NCI-H748 (cell line): ENCODE measurements at regions not wholly inside any gene's neighbourhood (a gene's known extent, or its start where the extent isn't known, plus 50 kb on each side); places are given as distances from the start of the nearest gene placed in this dataset.

ENCODE experiments used
- DNase-seq: peaks from one replicate; lab custom pipeline; 2025; ENCODE audit not compliant: unreplicated experiment; lab: John Stamatoyannopoulos, UW

DNA sequence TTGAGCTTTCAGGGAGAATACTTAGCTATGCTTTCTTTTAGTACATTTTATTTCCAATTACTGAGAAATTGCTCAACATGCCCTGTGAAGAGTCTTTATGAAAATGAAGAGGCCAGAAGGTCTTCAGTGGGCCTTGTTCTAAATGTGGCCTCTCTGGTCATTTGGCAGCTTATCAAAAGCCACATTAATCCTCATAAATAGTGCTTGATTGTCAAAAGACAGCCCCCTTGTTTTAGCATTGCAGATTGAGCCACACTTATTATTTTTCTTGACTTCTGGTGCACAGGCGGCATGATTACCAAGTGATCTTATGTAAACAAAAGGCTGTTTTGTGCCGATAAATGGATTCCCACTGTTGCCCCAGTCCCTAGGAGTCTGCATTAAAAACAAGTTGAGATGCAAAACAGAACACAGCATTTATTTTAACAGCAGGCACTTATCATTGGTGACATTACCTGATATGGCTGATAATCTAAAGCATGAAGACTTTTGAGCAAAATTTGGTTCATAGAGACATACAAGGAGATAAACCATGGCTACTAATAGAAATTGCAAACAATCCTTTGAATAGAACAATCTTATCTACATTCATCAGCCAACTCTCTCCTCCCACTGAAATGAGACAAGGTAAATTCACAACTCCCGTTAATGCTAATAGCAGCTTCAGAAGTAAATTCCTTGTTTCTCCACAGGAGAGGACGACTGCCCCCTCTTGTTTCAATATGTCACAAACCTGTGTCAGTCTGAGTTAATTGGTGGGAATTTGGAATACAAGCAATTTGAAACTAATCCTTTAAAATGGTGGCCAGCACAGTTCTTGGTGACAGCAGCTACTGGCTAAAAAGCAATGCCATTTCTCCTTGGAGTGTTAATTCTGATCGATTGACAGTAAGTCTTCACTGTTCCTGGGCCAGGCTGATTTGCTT lies 194.3 kb downstream of the NSUN3 start:
- peak; percentile 49 for DNase-seq

DNA sequence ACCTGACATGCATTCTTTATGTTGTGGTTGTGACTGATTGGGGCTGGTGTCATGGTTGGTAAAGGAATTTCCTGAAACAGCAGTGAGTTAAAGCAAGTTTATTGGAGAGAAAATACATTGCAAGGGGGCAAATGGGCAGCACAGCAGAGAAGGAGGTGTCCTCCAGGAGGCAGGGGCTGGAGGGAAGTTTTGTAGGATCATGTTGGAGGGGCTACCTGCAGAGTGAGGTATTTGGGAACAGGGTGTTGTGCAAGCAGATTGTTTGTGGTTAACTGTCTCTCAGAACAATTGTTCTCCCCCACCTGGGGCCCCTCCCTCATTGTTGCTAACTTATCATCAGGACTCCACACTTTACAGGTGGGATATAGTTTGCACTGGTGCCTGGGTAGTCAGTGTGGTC lies 196.0 kb downstream of the NSUN3 start:
- no peak for DNase-seq

DNA sequence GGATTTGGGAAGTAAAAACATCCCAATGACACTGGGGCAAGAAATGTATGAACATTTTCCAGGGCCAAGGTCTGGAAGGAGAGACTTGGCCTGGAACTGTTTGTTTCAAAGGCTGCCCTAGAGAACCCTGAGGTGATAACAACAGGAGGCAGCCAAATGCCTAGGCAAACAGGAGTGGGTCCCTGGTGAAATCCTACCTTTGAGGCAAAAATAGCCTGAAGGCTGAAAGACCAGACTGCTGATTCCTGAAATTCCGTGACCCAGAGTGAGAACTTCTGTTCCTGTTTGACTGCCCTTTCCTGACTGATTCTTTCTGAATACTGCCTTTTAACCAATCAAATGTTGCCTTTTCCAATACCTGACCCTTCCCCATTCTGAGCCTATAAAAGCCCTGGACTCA lies 196.4 kb downstream of the NSUN3 start:
- no peak for DNase-seq

DNA sequence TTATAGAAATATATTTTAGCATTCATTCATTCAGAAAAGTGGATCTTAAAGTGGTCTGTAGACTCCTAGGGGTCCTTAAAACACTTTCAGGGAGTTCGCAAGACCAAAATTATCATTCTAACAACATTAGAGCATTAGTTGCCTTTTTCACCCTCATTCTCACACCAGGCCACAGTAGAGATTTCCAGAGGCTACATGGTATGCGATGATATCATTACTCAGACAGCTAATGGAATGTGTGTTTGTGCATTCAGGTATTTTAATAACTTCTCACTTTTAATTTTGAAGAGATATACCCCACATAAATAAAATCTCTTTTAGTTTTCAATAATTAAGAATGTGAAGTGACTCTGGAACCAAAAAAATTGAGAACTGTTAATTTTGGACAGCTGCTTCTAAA lies 206.9 kb downstream of the NSUN3 start:
- DNase-seq, result no peak

DNA sequence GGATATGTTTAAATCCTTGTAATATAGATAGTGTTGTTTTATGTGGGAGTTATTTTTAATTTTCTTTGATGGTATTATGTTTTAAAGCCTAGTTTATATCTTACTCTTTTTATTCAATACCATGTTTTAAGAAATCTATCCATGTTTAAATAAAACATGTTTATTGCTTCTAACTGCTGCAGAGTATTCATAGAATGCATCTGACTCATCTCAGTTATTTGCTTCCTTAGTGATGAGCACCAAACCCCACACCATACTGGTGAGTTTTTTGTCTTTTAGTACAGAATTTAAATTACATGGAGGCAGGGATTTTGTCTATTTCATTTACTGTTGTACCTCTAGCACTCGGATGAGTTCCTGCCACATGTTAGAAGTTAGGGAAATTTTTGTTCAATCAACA lies 209.2 kb downstream of the NSUN3 start:
- DNase-seq, result no peak

DNA sequence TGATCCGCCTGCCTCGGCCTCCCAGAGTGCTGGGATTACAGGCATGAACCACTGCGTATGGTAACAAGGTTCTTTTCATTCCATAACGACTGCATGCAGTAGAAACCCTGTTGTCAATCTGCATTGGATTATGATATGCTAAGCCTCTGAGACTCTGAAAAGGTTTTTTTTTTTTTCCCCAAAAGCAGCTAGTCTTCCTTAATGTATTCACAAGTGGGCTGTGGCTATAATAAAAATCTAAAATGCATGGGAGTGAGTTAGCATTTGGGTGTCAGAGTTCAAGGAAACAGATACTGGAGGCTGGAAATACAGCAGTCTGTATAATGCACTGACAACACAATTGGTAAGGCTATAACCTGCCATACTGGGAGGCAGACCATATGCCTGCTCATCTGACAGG lies 218.1 kb downstream of the NSUN3 start:
- no peak for DNase-seq

DNA sequence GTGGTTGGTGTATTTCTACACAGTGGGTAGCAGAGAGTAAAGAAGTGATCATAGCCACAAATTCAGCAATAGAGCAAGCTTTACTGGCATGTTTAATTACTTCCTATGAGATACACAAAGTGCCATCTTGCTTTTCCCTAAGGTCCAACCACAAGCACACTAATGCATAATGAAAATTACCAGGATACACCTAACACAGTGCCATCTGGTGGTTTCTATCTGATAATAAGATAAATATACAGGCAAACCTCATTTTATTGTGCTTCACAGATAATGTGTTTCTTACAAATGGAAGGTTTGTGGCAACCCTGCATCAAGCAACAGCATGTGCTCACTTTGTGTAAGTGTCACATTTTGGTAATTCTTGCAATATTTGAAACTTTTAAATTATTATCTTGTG lies 223.0 kb downstream of the NSUN3 start:
- peak; percentile 26 for DNase-seq

DNA sequence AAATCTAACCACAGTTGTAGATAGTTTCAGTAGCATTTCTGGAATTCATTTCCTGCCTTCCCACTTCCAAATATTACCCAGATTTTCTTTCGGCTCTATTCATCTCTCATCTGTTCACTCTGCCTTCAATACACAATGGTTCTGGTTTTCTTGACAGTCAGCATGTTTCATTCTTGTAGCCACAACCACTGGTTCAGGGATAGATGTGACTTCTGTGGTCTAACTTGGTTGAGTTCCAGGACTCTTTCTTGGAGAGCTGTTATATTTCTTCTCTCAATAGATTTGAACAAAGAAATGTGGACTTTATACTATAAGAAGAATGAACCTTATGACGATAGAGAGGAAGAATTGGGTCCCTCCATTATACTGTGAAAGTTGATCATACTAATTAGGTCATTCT lies 228.8 kb downstream of the NSUN3 start:
- no peak for DNase-seq

DNA sequence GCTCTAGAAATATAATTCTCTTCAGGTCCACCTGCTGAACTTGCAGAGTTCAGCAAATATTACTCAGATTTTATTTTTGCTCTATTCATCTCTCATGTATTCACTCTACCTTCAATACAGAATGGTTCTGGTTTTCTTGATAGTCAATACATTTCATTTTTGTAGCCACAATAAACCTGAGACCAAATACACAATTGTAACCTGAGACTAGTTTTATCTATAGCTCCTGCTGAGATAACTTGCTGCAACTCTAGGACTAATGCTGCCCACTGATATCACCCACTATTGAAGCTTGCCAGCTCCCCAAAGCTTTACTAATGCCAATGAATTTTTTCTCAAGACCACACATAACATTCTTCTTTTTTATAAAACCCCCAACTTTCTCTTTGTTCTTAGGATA lies 229.3 kb downstream of the NSUN3 start:
- DNase-seq, result no peak

DNA sequence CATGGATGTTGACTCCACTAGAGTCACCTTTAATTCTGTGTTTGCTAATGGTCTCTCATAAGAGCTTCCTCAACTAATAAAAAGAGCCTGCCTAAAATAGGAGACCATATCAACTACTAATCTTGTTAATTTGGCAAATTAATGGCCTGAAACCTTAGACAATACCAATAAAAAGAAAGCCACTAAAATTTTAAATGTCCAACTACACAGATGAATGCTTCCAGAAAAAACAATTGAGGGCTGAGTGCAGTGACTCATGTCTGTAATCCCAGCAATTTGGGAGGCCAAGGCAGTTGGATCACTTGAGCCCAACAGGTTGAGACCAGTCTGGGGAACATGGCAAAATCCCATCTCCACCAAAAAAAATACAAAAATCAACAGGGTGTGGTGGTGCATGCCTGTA lies 230.9 kb downstream of the NSUN3 start:
- DNase-seq, result no peak

DNA sequence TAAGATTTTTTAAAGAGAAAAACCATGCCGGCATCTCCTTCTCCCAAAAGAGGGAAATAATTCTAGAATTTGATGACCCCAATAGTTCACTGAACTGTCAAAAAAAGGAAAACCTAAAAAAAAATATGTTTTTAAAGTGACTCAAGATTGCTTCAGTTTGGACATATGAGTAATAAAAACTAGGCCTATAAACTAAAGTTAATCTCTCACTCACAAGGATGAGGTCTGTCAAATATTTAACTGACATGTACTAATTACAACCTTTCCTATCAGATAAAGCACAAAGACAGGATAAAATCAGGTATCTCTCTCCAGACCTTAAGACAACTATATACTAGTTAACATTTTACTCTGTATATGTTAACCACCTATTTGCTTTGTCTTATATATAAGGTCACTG lies 231.9 kb downstream of the NSUN3 start:
- no peak for DNase-seq

DNA sequence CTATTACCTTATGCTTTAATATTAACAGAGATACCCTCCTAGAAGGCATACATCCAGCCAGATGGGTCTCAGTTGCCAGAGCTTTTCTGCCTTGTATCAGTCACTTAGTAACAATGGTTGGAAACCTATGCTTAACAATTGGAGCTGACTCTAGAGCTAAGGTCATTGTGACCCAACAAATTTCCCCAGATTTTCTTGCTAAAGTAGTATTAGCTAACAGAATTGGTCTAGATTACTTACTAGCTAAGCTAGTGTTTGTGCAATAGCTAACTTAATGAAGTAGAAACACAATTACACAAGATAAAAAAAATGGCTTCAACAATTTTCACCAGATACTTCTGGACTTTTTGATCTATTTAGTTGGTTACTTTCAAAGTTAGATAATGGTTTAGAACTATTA lies 236.9 kb downstream of the NSUN3 start:
- DNase-seq, result no peak

DNA sequence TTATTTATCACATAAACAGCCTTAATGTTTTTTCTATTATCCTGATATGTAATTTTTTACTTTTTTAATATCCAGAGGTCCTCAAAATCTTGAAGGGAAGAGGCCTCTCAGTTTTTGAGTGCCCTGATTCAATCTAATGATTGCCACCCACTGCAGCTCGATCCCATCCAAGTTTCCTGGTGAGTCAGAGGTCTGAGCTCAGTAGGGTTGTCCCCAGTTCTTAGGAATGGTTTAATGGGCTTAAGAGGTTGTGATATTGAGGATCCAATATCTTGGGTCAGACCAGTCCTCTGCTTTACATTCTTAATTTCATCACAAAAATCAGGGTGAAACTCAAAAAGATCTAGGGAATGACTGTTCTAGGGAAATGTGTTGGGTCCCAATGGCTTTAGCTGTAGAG lies 238.5 kb downstream of the NSUN3 start:
- DNase-seq, result no peak

DNA sequence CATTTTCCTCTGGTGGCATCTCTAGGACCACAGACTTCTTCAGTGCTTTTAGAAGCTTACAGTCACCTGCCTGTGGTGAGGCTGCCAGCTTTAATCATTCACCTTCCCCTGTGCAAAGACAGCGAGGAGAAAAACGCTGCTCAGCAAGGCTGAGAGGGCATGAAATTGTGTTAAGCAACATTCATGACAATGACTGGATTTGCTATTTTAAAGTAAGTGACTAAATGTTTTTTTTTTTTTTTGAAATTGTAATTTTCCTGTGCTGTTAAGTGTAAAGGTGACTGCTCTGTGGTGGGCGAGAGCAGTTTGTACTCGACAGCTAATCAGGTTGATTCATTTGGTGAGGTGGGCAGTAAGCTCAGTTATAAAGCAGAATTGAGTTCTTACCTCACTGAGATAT lies 240.4 kb downstream of the NSUN3 start:
- no peak for DNase-seq

DNA sequence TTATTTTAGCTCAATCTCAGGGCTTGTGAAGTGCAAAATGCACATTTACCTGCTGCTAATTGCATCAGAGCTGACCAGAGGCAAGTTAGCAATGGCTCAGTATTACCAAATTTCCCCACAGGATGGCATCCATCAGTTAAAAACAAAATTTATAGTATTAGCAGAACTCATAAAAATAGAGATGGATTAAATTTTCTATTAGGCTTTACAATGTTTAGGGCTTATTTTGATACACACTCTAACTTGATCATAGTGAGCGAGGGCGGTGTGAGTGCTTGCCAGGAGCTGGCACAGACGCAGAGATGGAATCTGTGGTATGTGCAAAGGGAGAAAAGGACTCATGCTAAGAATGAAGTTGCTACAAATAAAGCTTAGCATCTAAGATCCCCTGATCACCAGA lies 241.0 kb downstream of the NSUN3 start:
- no peak for DNase-seq

DNA sequence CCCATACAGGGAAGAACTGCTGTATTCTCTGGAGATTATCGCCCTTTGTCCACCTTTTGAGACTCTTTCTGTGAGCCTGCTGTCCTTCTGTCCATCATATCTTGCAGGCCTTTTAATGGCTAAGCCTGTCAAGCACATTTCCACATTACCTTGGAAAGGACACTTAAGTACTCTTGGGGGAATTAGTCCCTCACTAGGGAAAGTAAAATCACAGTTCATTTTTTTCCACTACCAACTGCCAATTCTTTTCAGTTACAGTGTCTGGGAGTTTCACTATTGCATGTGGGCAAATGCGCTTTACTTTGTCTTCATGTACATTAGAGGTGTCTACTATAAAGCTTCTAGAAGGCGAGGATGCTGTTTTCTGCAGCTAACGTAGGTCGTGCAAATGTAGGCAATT lies 242.1 kb downstream of the NSUN3 start:
- DNase-seq, result no peak

DNA sequence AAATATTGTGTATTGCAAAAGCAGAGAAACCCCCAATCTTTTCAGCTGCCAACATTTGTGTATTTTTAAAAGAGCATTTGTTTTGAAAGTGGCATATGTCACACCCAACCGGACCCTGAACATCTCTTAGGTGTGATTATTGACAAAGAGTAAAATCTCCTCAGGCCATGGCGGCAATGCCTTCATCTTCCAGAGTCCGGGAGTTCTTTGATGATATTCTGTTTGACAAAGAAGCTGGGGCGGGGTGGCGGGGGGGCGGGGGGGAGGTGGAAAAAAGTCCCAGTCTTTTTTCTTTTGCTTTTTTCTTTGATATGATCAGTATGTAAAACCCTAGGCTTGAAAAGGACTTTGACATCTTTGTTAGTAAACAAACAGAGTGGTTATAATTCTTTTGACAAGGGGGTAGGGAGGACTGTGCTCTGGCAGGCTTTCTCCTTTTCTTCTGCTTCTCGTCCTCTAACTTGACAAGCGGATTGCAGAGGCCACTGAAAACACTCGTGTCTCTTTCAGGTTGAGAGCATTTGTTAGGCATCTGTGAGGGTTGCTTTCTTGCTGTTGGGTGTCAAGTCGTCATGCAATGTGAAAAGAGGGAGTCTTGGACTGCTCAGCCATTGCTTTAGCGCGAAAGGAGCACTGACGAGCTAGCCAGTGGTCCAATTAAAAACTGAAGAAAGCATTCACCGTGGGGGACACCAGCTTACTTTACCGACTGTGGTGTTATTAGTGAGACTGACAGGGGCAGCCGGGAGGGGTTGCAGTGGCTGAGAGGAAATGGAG lies 243.2 kb downstream of the NSUN3 start:
- DNase-seq, result peak; percentile 3

DNA sequence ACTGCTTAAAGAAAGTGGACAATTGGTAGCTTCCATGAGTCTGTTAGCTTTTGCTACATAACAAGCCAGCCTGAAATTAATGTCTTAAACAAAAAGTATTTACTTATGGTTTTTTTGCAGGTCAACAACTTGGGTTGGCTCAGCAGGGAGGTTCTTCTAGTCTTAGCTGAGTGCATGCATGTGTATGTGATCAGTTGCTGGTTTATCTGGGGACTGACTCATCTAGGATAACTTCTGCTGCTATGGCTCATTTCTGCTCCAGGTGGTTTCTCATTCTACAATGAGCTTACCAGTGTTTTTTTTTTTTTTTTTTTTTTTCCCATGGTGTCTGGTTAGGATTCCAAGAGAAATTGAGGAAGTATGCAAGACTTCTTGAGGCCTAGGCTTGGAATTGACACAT lies 244.7 kb downstream of the NSUN3 start:
- no peak for DNase-seq

DNA sequence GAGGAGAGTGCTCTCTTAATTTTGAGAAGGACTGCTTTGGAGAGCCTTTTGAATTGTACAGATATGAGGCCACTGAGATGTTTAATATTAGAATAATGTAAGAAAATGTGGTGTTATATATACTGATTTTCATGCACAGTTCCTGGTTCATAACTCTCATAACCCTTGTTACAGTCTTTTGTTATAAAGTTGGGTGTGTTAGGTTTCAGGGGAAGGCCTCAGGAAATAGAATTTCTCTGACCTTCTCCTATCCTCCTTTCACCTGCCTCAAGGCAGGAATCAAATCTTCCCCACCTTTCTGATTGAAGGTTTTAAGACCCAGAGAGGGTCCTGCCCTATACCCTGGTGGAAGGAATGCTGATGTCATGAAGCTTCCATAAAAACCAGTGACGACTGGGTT lies 245.9 kb downstream of the NSUN3 start:
- DNase-seq, result no peak

DNA sequence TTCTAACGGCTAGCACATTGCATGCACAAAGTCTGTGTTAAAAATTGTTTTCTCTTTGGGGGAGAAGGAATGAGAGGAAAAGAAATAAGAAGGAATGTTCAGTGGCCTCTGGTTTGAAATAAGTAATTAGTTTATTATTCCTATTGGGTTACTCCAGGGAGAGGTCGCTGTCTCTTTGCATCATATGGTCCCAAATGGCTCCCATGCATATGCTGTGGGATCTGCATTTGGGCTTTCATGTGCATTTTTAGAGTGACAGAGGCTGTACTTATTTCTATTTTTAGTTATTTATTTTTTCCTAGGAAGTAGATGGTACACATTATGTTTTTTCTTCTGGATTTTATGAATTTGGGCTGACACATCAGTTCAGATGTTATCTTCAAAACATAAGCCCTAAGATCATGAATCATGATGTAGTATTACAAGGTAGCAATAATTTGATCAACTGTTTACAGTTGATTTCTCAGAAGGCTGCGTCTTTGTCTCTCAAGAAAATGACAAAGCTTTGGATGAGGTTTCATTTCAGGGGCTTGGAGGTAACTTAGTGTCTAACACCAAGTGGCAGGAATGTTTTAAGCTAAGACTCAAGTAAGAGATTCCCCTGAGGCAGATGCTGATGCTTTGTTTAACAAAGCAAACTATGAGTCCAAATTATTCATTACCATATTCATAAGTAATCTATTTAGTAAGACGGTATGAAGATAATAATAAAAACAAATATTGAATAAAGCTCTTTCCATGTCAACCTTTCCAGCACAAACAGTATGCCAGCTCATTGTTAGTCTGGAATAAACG lies 247.7 kb downstream of the NSUN3 start:
- DNase-seq, result no peak

DNA sequence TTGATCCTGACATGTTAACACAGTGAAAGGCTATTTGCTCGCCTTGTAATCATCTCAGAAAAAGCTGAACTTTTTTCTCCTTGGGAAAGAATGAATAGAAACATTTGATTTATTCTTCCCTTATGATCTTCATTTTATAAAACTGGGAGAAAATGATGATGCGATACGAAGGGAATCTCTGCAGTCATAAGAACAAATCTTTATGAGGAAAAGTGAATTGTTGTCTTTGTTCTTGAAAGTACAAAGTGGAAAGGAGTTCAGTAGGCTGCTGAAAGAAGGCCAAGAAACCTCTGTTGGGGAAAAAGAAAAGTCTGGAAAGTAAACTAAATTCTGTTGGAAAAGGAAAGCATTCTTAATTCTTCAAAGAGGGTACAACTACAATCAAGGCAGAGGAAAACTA lies 248.8 kb downstream of the NSUN3 start:
- no peak for DNase-seq
